ENCODE measurements at regions not wholly inside any gene's neighbourhood (a gene's known extent, or its start where the extent isn't known, plus 50 kb on each side); places are given as distances from the start of the nearest gene placed in this dataset.

DNA sequence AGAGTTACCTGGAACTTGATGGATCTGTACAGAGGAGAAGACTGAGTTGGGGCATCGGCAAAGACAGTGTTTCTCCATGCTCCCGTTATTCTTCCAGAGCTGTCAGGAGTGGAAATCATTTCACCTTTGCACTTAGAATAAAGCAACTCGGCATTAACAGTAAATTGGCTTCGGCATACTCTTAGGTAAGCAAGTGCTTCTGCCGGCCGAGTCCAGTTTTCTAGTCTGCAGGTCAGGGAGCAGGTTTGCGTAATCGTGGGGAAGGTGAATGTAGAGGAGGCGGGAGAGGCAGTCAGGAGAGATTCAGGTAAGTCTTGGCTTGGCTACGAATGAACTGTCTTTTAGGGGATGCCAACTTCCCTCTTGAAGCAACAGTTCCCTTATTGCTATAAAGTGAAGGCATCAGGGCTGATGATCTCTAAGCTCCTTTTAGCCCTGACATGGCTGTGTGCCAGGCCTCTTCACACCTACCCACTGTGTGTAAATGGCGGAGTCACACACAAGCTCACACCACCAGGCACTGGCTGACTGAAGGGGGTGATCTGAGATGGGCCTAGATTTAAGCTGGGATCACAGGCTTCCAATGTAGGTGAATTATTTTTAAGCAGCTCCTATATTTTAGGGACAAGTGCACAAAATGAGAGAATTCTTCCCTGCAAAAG, 127.1 kb downstream of the GATA3 start:
- TF ChIP-seq, protein P1, sequence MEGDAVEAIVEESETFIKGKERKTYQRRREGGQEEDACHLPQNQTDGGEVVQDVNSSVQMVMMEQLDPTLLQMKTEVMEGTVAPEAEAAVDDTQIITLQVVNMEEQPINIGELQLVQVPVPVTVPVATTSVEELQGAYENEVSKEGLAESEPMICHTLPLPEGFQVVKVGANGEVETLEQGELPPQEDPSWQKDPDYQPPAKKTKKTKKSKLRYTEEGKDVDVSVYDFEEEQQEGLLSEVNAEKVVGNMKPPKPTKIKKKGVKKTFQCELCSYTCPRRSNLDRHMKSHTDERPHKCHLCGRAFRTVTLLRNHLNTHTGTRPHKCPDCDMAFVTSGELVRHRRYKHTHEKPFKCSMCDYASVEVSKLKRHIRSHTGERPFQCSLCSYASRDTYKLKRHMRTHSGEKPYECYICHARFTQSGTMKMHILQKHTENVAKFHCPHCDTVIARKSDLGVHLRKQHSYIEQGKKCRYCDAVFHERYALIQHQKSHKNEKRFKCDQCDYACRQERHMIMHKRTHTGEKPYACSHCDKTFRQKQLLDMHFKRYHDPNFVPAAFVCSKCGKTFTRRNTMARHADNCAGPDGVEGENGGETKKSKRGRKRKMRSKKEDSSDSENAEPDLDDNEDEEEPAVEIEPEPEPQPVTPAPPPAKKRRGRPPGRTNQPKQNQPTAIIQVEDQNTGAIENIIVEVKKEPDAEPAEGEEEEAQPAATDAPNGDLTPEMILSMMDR (IDR thresholded peaks at IDR 0.05; ENCODE audit: extremely low read depth, insufficient read depth, missing control alignments) = no peak
- no peak for DNase-seq (ENCODE audit: low spot score)
- in situ Hi-C loops (cut with MboI; ENCODE audit: low pct_unique_long_range_greater_than_20kb, low sequenced_read_pairs, unreplicated experiment) = no loop called here

DNA sequence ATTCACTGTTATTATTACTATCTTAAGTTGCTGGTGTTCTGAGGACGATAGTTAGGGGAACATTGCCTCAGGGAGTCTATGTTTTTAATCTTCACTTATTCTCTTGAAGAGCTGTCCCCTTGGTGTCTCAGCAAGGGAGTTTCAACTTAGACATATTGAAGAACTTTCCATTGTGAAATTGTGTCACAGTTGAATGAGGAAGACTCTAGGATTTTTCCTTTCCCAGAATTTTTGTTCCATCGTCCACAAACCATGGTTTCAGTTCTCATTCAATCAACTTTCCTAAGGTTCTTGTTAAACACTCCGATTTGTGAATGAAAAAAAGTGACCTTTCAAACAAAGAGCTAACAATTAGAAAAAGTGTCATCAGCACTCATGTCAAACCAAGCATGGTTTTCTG, 128.3 kb downstream of the GATA3 start:
- in situ Hi-C loops (cut with MboI; ENCODE audit: low pct_unique_long_range_greater_than_20kb, low sequenced_read_pairs, unreplicated experiment) = no loop called here

GRCh38 chr10:8183241-8183704, 128.8 kb downstream of the GATA3 start:
- TF ChIP-seq, protein P1 (IDR thresholded peaks at IDR 0.05; ENCODE audit: extremely low read depth, insufficient read depth, missing control alignments) = no peak
- DNase-seq (ENCODE audit: low spot score) = peak; percentile 21
- in situ Hi-C loops (cut with MboI; ENCODE audit: low pct_unique_long_range_greater_than_20kb, low sequenced_read_pairs, unreplicated experiment) = no loop called here

More for the DNA sequence above, 128.3 kb downstream of the GATA3 start:
- TF ChIP-seq, protein P1 (IDR thresholded peaks at IDR 0.05; ENCODE audit: extremely low read depth, insufficient read depth, missing control alignments) = no peak
- DNase-seq (ENCODE audit: low spot score) = no peak

- no peak for DNase-seq (ENCODE audit: low spot score)
- TF ChIP-seq, protein P1 (IDR thresholded peaks at IDR 0.05; ENCODE audit: extremely low read depth, insufficient read depth, missing control alignments) = no peak
- in situ Hi-C loops (cut with MboI; ENCODE audit: low pct_unique_long_range_greater_than_20kb, low sequenced_read_pairs, unreplicated experiment) = no loop called here
Observed at GRCh38 chr10:8187171-8187666, 132.7 kb downstream of the GATA3 start.

DNA sequence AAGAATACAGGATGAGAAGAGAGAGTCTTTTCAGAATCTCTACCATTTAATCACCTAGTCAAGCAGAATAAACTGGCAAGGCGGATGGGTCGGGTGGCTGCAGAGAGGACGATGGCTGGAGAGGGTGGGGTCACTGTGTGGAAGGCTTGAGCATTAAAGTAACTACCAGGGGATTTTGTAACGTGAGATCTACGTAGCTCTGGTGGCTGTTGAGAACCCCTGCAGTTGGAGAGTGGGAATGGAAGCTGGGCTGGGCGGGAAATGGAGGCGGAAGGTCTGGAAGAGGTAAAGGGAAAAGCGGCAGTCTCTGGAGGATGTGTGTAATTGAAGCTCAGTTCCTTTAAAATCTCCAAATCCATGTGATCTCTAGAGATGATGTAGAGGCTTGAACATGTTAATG, 135.0 kb downstream of the GATA3 start:
- TF ChIP-seq, protein P1 (IDR thresholded peaks at IDR 0.05; ENCODE audit: extremely low read depth, insufficient read depth, missing control alignments) = no peak
- in situ Hi-C loops (cut with MboI; ENCODE audit: low pct_unique_long_range_greater_than_20kb, low sequenced_read_pairs, unreplicated experiment) = no loop called here
- DNase-seq (ENCODE audit: low spot score) = no peak

DNA sequence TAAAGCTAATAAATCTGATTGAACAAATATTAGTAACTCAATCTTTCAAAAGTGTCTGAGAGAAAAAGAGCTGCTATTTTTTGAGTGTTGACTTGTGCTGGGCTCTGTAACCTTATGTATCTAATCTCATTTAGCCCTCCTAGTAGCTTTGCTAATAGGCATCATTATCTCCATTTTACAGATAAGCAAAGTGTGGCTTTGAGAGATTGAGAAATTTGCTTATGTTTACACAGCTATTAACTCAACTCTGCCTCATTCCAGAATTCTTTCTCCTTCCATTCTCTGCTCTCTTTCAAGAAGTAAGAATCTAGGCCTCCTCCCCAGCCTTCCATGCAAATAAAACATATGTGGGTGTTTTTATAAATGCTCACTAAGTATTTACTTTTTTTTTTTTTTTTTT, 137.8 kb downstream of the GATA3 start:
- in situ Hi-C loops (cut with MboI; ENCODE audit: low pct_unique_long_range_greater_than_20kb, low sequenced_read_pairs, unreplicated experiment) = no loop called here
- TF ChIP-seq, protein P1 (IDR thresholded peaks at IDR 0.05; ENCODE audit: extremely low read depth, insufficient read depth, missing control alignments) = no peak
- no peak for DNase-seq (ENCODE audit: low spot score)

Measured in GM13977 (cell line).